ENCODE measurements at regions not wholly inside any gene's neighbourhood (a gene's known extent, or its start where the extent isn't known, plus 50 kb on each side); places are given as distances from the start of the nearest gene placed in this dataset.

GRCh38 chr11:110947096-110947495 is 234.9 kb upstream of the ARHGAP20 start (continued):
- TF ChIP-seq RAD21 (IDR thresholded peaks at IDR 0.05; ENCODE audit: low read depth) (no peak), SRF (IDR thresholded peaks at IDR 0.05; ENCODE audit: low read depth) (no peak), SIN3A (IDR thresholded peaks at IDR 0.05; ENCODE audit: low read depth) (no peak), EZH2phosphoT487 (IDR thresholded peaks at IDR 0.05; ENCODE audit: borderline replicate concordance) (no peak), POLR2AphosphoS5 (IDR thresholded peaks at IDR 0.05; ENCODE audit: low read depth, low read length) (no peak)

DNA sequence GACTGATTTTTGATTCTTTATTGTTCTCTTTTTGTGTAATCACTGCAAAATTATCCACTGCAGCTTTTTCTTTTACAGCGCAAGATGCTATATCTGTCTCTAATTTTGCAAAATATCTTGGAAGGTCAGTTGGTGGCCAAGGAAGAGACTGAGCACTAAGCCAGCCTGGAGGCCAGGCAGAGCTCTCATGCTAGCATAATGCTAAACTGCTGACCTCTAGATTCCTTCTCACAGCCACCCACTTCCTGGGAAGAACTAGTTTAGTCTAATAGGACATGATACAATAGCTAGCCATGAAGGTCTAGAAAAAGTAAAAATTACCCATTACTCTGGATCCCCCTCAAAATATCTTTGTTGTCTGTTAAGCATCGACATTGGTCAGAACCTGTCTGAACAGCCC is 227.2 kb upstream of the ARHGAP20 start:
- Histone ChIP-seq H3K9me2 (ENCODE audit: insufficient read depth) (no peaks in the 10 kb centered on the region), H3K79me2 (ENCODE audit: insufficient read depth, low read length) (no peaks in the 10 kb centered on the region), H3K36me3 (ENCODE audit: control insufficient read depth in 1 of 2, insufficient read depth in 2 of 2, low read length in 2 of 2) (no peaks in the 10 kb centered on the region), H3K27me3 (ENCODE audit: insufficient read depth, low read length) (peaks cover 6% of the 10 kb centered on the region), H2AFZ (ENCODE audit: low read depth, low read length, poor library complexity, severe bottlenecking) (no peak overlapping the region), H3K9ac (ENCODE audit: low read length) (no peak overlapping the region), H3K9me3 (ENCODE audit: control insufficient read depth in 1 of 2, insufficient read depth in 1 of 2, low read depth in 1 of 2, low read length in 2 of 2) (no peaks in the 10 kb centered on the region), H3K4me2 (ENCODE audit: low read length) (no peak overlapping the region), H4K20me1 (ENCODE audit: insufficient read depth) (no peaks in the 10 kb centered on the region), H3K27ac (ENCODE audit: low read depth, low read length) (no peak overlapping the region), H3K4me1 (ENCODE audit: control insufficient read depth in 1 of 2, insufficient read depth in 2 of 2, low read length in 2 of 2) (no peaks in the 10 kb centered on the region), H3K4me3 (replicated peaks in 1 of 2; ENCODE audit: low read depth in 1 of 2, low read length in 2 of 2) (no peak overlapping the region)
- ChIA-PET RAD21 (ENCODE audit: low non-redundant PET in 1 of 2, low total read pairs in 2 of 2, uncharacterized antibody in 2 of 2, unreplicated experiment in 2 of 2) (no interaction called here), CTCF (no interaction called here), POLR2A (no interaction called here)
- ATAC-seq = no peak
- no peak for DNase-seq (ENCODE audit: low read depth, low spot score)
- TF ChIP-seq JUND (IDR thresholded peaks at IDR 0.05) = no peak
- TF ChIP-seq SP1 (IDR thresholded peaks at IDR 0.05; ENCODE audit: low read depth) = no peak
- TF ChIP-seq YY1 (IDR thresholded peaks at IDR 0.05; ENCODE audit: extremely low read depth, insufficient replicate concordance, low read depth, low read length) = no peak
- TF ChIP-seq REST (IDR thresholded peaks at IDR 0.05; ENCODE audit: low read depth) = no peak
- TF ChIP-seq ELF1 (IDR thresholded peaks at IDR 0.05; ENCODE audit: borderline replicate concordance, low read depth) = no peak
- no peak for TF ChIP-seq ZNF274 (IDR thresholded peaks at IDR 0.05; ENCODE audit: low read depth, low read length)
- no peak for TF ChIP-seq SRF (IDR thresholded peaks at IDR 0.05; ENCODE audit: low read depth)
- no peak for TF ChIP-seq RAD21 (IDR thresholded peaks at IDR 0.05; ENCODE audit: low read depth)
- no peak for TF ChIP-seq MAX (IDR thresholded peaks at IDR 0.05)
- TF ChIP-seq EZH2phosphoT487 (IDR thresholded peaks at IDR 0.05; ENCODE audit: borderline replicate concordance) = no peak
- TF ChIP-seq SIN3A (IDR thresholded peaks at IDR 0.05; ENCODE audit: low read depth) = no peak
- no peak for TF ChIP-seq CEBPB (IDR thresholded peaks at IDR 0.05; ENCODE audit: low read depth)
- no peak for TF ChIP-seq CBX3 (IDR thresholded peaks at IDR 0.05; ENCODE audit: low read depth)
- TF ChIP-seq EGR1 (IDR thresholded peaks at IDR 0.05; ENCODE audit: low read depth) = no peak
- BruUV-seq (replicated peaks) = no TSS peak
- intact Hi-C loops (cut with micrococcal nuclease) = no loop called here
